Tibial nerve (tissue), 4 donors: ENCODE measurements at regions not wholly inside any gene's neighbourhood (a gene's known extent, or its start where the extent isn't known, plus 50 kb on each side); places are given as distances from the start of the nearest gene placed in this dataset.

ENCODE experiments used
- DNase-seq, 2 donors: peaks; one replicate each; pipeline ENCODE4 v3.0.0-alpha.2; 2019; ENCODE audit warnings: low spot score in 2 of 2
- H3K27ac ChIP-seq, 4 donors: fragments of 200-600 bp; sonication (generic) in 3 of 4; one replicate each; pipeline ENCODE4 v1.5.1; 2017 to 2019; ENCODE audit warnings: mild to moderate bottlenecking in 1 of 4
- H3K27me3 ChIP-seq, 2 donors: fragments of 200-600 bp; sonication (generic) in 1 of 2; one replicate each; pipeline versions ENCODE4 v1.5.1 to v1.6.0; 2017 to 2019
- H3K36me3 ChIP-seq, 3 donors: fragments of 200-600 bp; sonication (generic); one replicate each; pipeline ENCODE4 v1.5.1; 2018 to 2019
- H3K4me1 ChIP-seq, 4 donors: fragments of 200-600 bp; sonication (generic) in 3 of 4; one replicate each; pipeline ENCODE4 v1.5.1; 2017 to 2019
- H3K4me3 ChIP-seq, 4 donors: fragments of 200-600 bp; sonication (generic) in 3 of 4; one replicate each; pipeline ENCODE4 v1.5.1; 2017 to 2019; ENCODE audit warnings: mild to moderate bottlenecking in 1 of 4, moderate library complexity in 1 of 4
- H3K9me3 ChIP-seq, 4 donors: fragments of 200-600 bp; sonication (generic) in 3 of 4; one replicate each; pipeline ENCODE4 v1.5.1; 2017 to 2019
- CTCF ChIP-seq, 5 experiments: fragments of 200-600 bp in 3 of 5; fragments of 450-650 bp in 2 of 5; sonication (generic) in 3 of 5; IDR thresholded peaks; one replicate each; pipeline ENCODE4 v1.5.1; 2016 to 2019; ENCODE audit warnings: antibody characterized with exemption in 5 of 5, mild to moderate bottlenecking in 3 of 5, moderate library complexity in 2 of 5
- EP300 ChIP-seq, 2 donors: sonication (generic); formaldehyde crosslinking; IDR thresholded peaks; one replicate each; pipeline ENCODE4 v1.6.1; 2017; ENCODE audit warnings: antibody characterized with exemption in 2 of 2, mild to moderate bottlenecking in 1 of 2
- POLR2A ChIP-seq, 2 donors: fragments of 450-650 bp; IDR thresholded peaks; one replicate each; pipeline ENCODE4 v1.6.1; 2017; ENCODE audit warnings: antibody characterized with exemption in 2 of 2, mild to moderate bottlenecking in 2 of 2, moderate library complexity in 2 of 2
- WGBS, 2 donors: methylation state at CpG; one replicate each; pipeline ENCODE4 v1.1.5; 2018; 5-methylcytosine and 5-hydroxymethylcytosine counted together

DNA sequence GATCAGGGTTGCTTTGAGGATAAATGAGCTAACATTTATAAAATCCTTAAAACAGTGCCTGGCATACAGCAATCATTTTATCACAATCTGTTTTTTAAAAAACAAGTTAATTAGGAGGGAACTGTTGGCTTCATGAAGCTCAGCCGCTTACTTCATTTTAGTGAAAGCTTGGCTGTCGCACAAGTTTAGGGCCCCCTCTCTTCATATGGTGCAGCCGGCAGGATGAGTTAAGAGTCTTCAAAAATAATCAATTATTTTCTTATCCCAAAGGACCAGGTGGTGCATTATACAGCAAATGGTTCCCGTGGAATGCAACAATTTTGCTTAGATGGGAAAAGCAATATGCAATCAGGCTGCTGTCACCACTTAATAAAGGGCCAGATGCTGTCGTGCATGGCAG is 57.4 kb upstream of the PROKR2 start:
- no peak for TF ChIP-seq POLR2A (IDR thresholded peaks at IDR 0.05)
- no peak for TF ChIP-seq EP300 (IDR thresholded peaks at IDR 0.05)
- no peak for TF ChIP-seq CTCF (IDR thresholded peaks at IDR 0.05)
- no peak overlapping the region for H3K27ac ChIP-seq
- no peaks in the 10 kb centered on the region for H3K27me3 ChIP-seq
- H3K4me3 ChIP-seq, result no peak overlapping the region
- 59 to 67% methylated on average over 5 of the region's 5 CpGs for WGBS, 2 donors
- H3K36me3 ChIP-seq, result no peaks in the 10 kb centered on the region
- no peaks in the 10 kb centered on the region for H3K4me1 ChIP-seq
- peaks cover 0 to 9% (median 0%) of the 10 kb centered on the region in 4 donors for H3K9me3 ChIP-seq
- no peak for DNase-seq

GRCh38 chr20:5372371-5372770 is 55.6 kb upstream of the PROKR2 start:
- Histone ChIP-seq H3K36me3 (no peaks in the 10 kb centered on the region), H3K27me3 (no peaks in the 10 kb centered on the region), H3K27ac (no peak overlapping the region), H3K9me3 (peaks cover 0 to 9% (median 0%) of the 10 kb centered on the region in 4 donors), H3K4me1 (no peaks in the 10 kb centered on the region), H3K4me3 (no peak overlapping the region)
- no peak for DNase-seq
- WGBS, 2 donors, result 71 to 78% methylated on average over 5 of the region's 5 CpGs
- TF ChIP-seq CTCF (IDR thresholded peaks at IDR 0.05) (no peak), POLR2A (IDR thresholded peaks at IDR 0.05) (no peak), EP300 (IDR thresholded peaks at IDR 0.05) (no peak)

DNA sequence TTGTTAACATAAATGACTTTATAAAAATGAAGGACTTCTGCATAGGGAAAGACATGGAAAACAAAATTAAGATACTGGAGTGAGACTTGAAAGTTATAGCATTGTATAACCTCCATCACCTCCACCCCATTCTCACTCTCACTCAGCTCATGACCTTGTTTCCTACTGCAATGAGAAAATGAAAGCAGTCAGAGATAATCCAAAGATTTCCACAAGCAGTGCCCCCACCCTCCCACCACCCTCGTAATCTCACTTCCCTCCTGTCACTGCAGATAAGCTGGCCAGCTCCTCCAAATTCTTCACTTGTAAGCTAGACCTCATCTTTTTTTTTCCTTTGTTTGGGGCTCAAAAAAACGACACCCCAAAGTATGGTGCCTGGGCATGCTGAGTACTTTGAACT is 52.9 kb upstream of the PROKR2 start:
- H3K27me3 ChIP-seq, result no peaks in the 10 kb centered on the region
- H3K36me3 ChIP-seq, result no peaks in the 10 kb centered on the region
- H3K4me1 ChIP-seq, result no peaks in the 10 kb centered on the region
- DNase-seq, result no peak
- H3K9me3 ChIP-seq, result peaks cover 0 to 8% (median 0%) of the 10 kb centered on the region in 4 donors
- no peak overlapping the region for H3K4me3 ChIP-seq
- no peak overlapping the region for H3K27ac ChIP-seq
- TF ChIP-seq POLR2A (IDR thresholded peaks at IDR 0.05) (no peak), EP300 (IDR thresholded peaks at IDR 0.05) (no peak), CTCF (IDR thresholded peaks at IDR 0.05) (no peak)
- WGBS, 2 donors, result 46 to 50% methylated on average over 2 of the region's 2 CpGs
